ENCODE measurements at regions not wholly inside any gene's neighbourhood (a gene's known extent, or its start where the extent isn't known, plus 50 kb on each side); places are given as distances from the start of the nearest gene placed in this dataset.

DNA sequence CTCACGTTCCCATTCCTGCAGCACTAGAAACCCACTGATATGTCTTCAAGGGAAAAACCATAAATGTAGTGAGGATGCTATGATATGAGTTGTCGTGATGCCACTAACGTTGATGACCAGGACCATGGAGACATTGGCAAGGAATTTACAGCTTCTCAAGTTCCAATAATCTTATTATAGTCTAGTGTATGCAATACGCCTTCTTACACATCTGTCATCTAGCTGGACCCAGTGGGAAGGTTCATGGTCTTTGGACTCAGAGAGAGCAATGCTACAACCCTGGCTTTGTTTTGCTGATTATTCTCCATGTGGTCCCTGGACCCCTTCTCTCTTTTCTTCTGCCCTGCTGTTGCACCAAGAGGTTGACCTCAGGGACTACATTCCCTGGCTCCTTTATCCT is 76.0 kb upstream of the BMP2 start:
- Histone ChIP-seq H3K9me3 (replicated peaks; ENCODE audit: control insufficient read depth, insufficient read depth, low read length) (no peaks in the 10 kb centered on the region), H3K4me2 (ENCODE audit: control insufficient read depth, insufficient read depth) (no peak overlapping the region), H3K4me1 (ENCODE audit: control insufficient read depth, insufficient read depth, low read length) (no peaks in the 10 kb centered on the region), H3K36me3 (ENCODE audit: control insufficient read depth in 2 of 2, insufficient read depth in 2 of 2, low read length in 1 of 2) (no peaks in the 10 kb centered on the region), H3K9ac (ENCODE audit: control insufficient read depth, insufficient read depth, low read length) (no peak overlapping the region), H4K20me1 (ENCODE audit: control insufficient read depth, insufficient read depth) (no peaks in the 10 kb centered on the region), H3K4me3 (no peak overlapping the region), H3K79me2 (ENCODE audit: control insufficient read depth, insufficient read depth, low read length) (no peaks in the 10 kb centered on the region), H3K27ac (ENCODE audit: control insufficient read depth, insufficient read depth) (no peak overlapping the region), H3K27me3 (replicated peaks in 1 of 2; ENCODE audit: control insufficient read depth in 2 of 2, insufficient read depth in 2 of 2, low read length in 1 of 2) (no peaks in the 10 kb centered on the region), H2AFZ (ENCODE audit: control insufficient read depth, low read depth, low read length) (no peak overlapping the region)
- in situ Hi-C loops (cut with MboI), result no loop called here
- CTCF ChIA-PET, result no interaction called here
- POLR2A ChIA-PET, result no interaction called here
- RAD21 ChIA-PET (ENCODE audit: unreplicated experiment), result interaction anchor here (1.1 to 2.6 kb wide), 2 partner anchors 9 to 108 kb away, joined by 4 to 6 read pairs; no protein-coding TSS in a partner anchor
- ATAC-seq (no peak), DNase-seq (ENCODE audit: low read depth, low spot score) (no peak), FAIRE-seq (no peak)
- intact Hi-C loops (cut with micrococcal nuclease; ENCODE audit: unreplicated experiment), result loop anchor here (5.0 kb wide), 1 partner anchor 54 kb away; no protein-coding TSS in a partner anchor
- BruUV-seq (replicated peaks), result no TSS peak
- 37% methylated on average over 4 of the region's 4 CpGs for WGBS (ENCODE audit: insufficient coverage, insufficient replicate concordance, low lambda C conversion rate, missing lambda C conversion rate)
- SMC1A ChIA-PET (ENCODE audit: uncharacterized antibody, unreplicated experiment), result interaction anchor here (1.0 to 3.1 kb wide), 3 partner anchors 13 to 63 kb away, joined by 4 to 29 read pairs (median 10); no protein-coding TSS in a partner anchor
- TF ChIP-seq, protein P1, sequence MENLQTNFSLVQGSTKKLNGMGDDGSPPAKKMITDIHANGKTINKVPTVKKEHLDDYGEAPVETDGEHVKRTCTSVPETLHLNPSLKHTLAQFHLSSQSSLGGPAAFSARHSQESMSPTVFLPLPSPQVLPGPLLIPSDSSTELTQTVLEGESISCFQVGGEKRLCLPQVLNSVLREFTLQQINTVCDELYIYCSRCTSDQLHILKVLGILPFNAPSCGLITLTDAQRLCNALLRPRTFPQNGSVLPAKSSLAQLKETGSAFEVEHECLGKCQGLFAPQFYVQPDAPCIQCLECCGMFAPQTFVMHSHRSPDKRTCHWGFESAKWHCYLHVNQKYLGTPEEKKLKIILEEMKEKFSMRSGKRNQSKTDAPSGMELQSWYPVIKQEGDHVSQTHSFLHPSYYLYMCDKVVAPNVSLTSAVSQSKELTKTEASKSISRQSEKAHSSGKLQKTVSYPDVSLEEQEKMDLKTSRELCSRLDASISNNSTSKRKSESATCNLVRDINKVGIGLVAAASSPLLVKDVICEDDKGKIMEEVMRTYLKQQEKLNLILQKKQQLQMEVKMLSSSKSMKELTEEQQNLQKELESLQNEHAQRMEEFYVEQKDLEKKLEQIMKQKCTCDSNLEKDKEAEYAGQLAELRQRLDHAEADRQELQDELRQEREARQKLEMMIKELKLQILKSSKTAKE (IDR thresholded peaks at IDR 0.05; ENCODE audit: low read depth, poor library complexity, severe bottlenecking), result no peak
- no peak for TF ChIP-seq STAT3 (IDR thresholded peaks at IDR 0.05; ENCODE audit: low read depth, low read length)
- no peak for TF ChIP-seq HDAC2 (IDR thresholded peaks at IDR 0.05)
- no peak for TF ChIP-seq ZNF207 (IDR thresholded peaks at IDR 0.05; ENCODE audit: borderline replicate concordance)
- no peak for TF ChIP-seq CBX5 (IDR thresholded peaks at IDR 0.05; ENCODE audit: low read depth)
- no peak for TF ChIP-seq RELA (IDR thresholded peaks at IDR 0.05; ENCODE audit: borderline replicate concordance, partially characterized antibody)
- TF ChIP-seq, protein P2, sequence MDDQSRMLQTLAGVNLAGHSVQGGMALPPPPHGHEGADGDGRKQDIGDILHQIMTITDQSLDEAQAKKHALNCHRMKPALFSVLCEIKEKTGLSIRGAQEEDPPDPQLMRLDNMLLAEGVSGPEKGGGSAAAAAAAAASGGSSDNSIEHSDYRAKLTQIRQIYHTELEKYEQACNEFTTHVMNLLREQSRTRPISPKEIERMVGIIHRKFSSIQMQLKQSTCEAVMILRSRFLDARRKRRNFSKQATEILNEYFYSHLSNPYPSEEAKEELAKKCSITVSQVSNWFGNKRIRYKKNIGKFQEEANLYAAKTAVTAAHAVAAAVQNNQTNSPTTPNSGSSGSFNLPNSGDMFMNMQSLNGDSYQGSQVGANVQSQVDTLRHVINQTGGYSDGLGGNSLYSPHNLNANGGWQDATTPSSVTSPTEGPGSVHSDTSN (IDR thresholded peaks at IDR 0.05; ENCODE audit: insufficient replicate concordance, low read depth, low read length), result no peak
- no peak for TF ChIP-seq BRCA1 (IDR thresholded peaks at IDR 0.05; ENCODE audit: low read depth, low read length)
- TF ChIP-seq, protein P3, sequence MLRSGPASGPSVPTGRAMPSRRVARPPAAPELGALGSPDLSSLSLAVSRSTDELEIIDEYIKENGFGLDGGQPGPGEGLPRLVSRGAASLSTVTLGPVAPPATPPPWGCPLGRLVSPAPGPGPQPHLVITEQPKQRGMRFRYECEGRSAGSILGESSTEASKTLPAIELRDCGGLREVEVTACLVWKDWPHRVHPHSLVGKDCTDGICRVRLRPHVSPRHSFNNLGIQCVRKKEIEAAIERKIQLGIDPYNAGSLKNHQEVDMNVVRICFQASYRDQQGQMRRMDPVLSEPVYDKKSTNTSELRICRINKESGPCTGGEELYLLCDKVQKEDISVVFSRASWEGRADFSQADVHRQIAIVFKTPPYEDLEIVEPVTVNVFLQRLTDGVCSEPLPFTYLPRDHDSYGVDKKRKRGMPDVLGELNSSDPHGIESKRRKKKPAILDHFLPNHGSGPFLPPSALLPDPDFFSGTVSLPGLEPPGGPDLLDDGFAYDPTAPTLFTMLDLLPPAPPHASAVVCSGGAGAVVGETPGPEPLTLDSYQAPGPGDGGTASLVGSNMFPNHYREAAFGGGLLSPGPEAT (IDR thresholded peaks at IDR 0.05; ENCODE audit: low read depth), result no peak
- no peak for TF ChIP-seq ZBED1 (IDR thresholded peaks at IDR 0.05; ENCODE audit: borderline replicate concordance)
- TF ChIP-seq, protein P4, sequence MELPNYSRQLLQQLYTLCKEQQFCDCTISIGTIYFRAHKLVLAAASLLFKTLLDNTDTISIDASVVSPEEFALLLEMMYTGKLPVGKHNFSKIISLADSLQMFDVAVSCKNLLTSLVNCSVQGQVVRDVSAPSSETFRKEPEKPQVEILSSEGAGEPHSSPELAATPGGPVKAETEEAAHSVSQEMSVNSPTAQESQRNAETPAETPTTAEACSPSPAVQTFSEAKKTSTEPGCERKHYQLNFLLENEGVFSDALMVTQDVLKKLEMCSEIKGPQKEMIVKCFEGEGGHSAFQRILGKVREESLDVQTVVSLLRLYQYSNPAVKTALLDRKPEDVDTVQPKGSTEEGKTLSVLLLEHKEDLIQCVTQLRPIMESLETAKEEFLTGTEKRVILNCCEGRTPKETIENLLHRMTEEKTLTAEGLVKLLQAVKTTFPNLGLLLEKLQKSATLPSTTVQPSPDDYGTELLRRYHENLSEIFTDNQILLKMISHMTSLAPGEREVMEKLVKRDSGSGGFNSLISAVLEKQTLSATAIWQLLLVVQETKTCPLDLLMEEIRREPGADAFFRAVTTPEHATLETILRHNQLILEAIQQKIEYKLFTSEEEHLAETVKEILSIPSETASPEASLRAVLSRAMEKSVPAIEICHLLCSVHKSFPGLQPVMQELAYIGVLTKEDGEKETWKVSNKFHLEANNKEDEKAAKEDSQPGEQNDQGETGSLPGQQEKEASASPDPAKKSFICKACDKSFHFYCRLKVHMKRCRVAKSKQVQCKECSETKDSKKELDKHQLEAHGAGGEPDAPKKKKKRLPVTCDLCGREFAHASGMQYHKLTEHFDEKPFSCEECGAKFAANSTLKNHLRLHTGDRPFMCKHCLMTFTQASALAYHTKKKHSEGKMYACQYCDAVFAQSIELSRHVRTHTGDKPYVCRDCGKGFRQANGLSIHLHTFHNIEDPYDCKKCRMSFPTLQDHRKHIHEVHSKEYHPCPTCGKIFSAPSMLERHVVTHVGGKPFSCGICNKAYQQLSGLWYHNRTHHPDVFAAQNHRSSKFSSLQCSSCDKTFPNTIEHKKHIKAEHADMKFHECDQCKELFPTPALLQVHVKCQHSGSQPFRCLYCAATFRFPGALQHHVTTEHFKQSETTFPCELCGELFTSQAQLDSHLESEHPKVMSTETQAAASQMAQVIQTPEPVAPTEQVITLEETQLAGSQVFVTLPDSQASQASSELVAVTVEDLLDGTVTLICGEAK (IDR thresholded peaks at IDR 0.05; ENCODE audit: borderline replicate concordance), result no peak
- TF ChIP-seq, protein P5, sequence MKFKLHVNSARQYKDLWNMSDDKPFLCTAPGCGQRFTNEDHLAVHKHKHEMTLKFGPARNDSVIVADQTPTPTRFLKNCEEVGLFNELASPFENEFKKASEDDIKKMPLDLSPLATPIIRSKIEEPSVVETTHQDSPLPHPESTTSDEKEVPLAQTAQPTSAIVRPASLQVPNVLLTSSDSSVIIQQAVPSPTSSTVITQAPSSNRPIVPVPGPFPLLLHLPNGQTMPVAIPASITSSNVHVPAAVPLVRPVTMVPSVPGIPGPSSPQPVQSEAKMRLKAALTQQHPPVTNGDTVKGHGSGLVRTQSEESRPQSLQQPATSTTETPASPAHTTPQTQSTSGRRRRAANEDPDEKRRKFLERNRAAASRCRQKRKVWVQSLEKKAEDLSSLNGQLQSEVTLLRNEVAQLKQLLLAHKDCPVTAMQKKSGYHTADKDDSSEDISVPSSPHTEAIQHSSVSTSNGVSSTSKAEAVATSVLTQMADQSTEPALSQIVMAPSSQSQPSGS (IDR thresholded peaks at IDR 0.05; ENCODE audit: low read length), result no peak

Measured in GM12878 (cell line).